HT-29 (cell line): ENCODE measurements at regions not wholly inside any gene's neighbourhood (a gene's known extent, or its start where the extent isn't known, plus 50 kb on each side); places are given as distances from the start of the nearest gene placed in this dataset.

Source experiments
- DNase-seq: peaks from one replicate; pipeline ENCODE4 v3.0.0-alpha.2; 2015; ENCODE audit warnings: low spot score

GRCh38 chr14:97350415-97350814 lies 553.2 kb downstream of the VRK1 start:
- no peak for DNase-seq

- DNase-seq = no peak
These were observed 553.9 kb downstream of the VRK1 start for GRCh38 chr14:97350894-97351731.

- no peak for DNase-seq
These were observed 555.9 kb downstream of the VRK1 start for GRCh38 chr14:97353102-97353501.

- DNase-seq = no peak
These were observed 557.0 kb downstream of the VRK1 start for GRCh38 chr14:97354119-97354722.

GRCh38 chr14:97359341-97359740 lies 562.2 kb downstream of the VRK1 start:
- no peak for DNase-seq

- no peak for DNase-seq
These were observed 564.0 kb downstream of the VRK1 start for GRCh38 chr14:97361181-97361580.

- DNase-seq = no peak
These were observed 564.8 kb downstream of the VRK1 start for GRCh38 chr14:97361958-97362357.

- DNase-seq = no peak
These were observed 569.2 kb downstream of the VRK1 start for GRCh38 chr14:97366400-97366799.

GRCh38 chr14:97367278-97367677 lies 570.1 kb downstream of the VRK1 start:
- DNase-seq = no peak

GRCh38 chr14:97368049-97368448 lies 570.9 kb downstream of the VRK1 start:
- DNase-seq = no peak

GRCh38 chr14:97368900-97369564 lies 571.9 kb downstream of the VRK1 start:
- DNase-seq = no peak

- no peak for DNase-seq
These were observed 572.7 kb downstream of the VRK1 start for GRCh38 chr14:97369901-97370300.

GRCh38 chr14:97376310-97376709 lies 579.1 kb downstream of the VRK1 start:
- DNase-seq = no peak

- no peak for DNase-seq
These were observed 580.4 kb downstream of the VRK1 start for GRCh38 chr14:97377550-97377949.

GRCh38 chr14:97379091-97379531 lies 581.9 kb downstream of the VRK1 start:
- no peak for DNase-seq

GRCh38 chr14:97380539-97380941 lies 583.4 kb downstream of the VRK1 start:
- no peak for DNase-seq

GRCh38 chr14:97381309-97381708 lies 584.1 kb downstream of the VRK1 start:
- no peak for DNase-seq

- no peak for DNase-seq
These were observed 585.5 kb downstream of the VRK1 start for GRCh38 chr14:97382616-97383226.

GRCh38 chr14:97385727-97386126 lies 588.5 kb downstream of the VRK1 start:
- no peak for DNase-seq

- no peak for DNase-seq
These were observed 590.2 kb downstream of the VRK1 start for GRCh38 chr14:97387252-97387874.

GRCh38 chr14:97388408-97388807 lies 591.2 kb downstream of the VRK1 start:
- DNase-seq = no peak
